T1000 (cell line): ENCODE measurements at regions not wholly inside any gene's neighbourhood (a gene's known extent, or its start where the extent isn't known, plus 50 kb on each side); places are given as distances from the start of the nearest gene placed in this dataset.

ENCODE experiments used
- DNase-seq: peaks from one replicate; lab custom pipeline; 2025; ENCODE audit warnings: mixed read lengths; lab: John Stamatoyannopoulos, UW

- DNase-seq: no peak
These were observed 1181.2 kb downstream of the ARAP2 start for GRCh38 chr4:35063031-35063570.

GRCh38 chr4:35066406-35066805, 1177.9 kb downstream of the ARAP2 start:
- no peak for DNase-seq

- DNase-seq: no peak
These were observed 1163.5 kb downstream of the ARAP2 start for GRCh38 chr4:35080799-35081198.

GRCh38 chr4:35087218-35087617, 1157.1 kb downstream of the ARAP2 start:
- no peak for DNase-seq

DNA sequence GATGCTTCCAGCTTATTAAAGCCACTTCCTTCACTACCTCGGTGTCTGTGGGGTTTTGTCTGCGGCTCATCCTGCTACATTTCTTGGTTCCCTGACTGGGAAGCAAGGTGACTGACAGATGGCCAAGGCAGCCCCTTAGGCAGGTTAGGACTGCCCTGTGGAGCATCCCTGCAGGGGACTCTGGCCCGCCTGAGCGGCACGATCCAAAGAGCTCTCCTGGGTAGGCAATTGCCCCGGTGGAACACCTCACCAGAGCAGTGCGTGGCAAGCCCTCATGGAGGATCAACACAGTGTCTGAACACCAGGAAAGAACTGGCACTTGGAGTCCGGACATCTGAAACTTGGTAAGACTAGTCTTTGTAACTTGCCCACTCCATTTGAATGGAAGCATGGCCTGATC, 1143.4 kb downstream of the ARAP2 start:
- DNase-seq: no peak

DNA sequence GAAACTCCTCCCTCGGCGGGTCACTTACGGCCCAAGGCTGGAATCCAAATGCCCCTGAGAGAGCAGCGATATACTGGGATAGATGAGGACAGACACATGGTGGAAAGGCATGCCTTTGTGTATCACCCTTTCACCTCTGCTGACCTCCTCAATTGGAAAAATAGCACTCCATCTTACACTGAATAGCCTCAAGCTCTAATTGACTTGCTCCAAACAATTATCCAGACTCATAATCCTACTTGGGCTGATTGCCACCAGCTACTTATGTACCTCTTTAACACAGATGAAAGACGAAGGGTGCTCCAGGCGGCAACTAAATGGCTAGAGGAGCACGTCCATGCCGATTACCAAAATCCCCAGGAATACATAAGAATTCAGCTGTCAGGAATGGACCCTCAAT, 1142.2 kb downstream of the ARAP2 start:
- no peak for DNase-seq

GRCh38 chr4:35105486-35105885, 1138.8 kb downstream of the ARAP2 start:
- DNase-seq: no peak

DNA sequence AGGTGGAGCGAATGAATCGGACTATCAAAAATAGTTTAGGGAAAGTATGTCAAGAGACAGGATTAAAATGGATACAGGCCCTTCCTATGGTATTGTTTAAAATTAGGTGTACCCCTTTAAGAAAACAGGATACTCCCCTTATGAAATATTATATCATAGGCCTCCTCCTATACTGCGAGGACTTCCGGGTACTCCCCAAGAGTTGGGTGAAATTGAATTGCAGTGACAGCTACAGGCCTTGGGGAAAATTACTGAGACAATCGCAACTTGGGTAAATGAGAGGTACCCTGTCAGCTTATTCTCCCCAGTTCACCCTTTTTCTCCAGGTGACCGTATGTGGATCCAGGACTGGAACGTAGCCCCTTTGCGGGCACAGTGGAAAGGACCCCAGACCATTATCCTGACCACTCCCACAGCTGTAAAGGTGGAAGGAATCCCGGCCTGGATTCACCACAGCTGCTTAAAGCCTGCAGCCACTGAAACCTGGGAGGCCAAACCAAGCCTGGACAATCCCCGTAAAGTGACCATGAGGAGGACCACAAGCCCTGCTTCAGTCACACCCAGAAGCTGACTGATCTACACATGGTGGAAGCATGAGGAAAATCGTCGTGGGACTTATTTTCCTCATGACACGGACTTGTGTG, 1138.1 kb downstream of the ARAP2 start:
- no peak for DNase-seq

GRCh38 chr4:35124106-35124505, 1120.2 kb downstream of the ARAP2 start:
- DNase-seq: no peak

- DNase-seq: no peak
These were observed 1118.2 kb downstream of the ARAP2 start for GRCh38 chr4:35125995-35126712.

- no peak for DNase-seq
These were observed 1105.9 kb downstream of the ARAP2 start for GRCh38 chr4:35138449-35138848.

- DNase-seq: no peak
These were observed 1096.6 kb downstream of the ARAP2 start for GRCh38 chr4:35147761-35148160.

DNA sequence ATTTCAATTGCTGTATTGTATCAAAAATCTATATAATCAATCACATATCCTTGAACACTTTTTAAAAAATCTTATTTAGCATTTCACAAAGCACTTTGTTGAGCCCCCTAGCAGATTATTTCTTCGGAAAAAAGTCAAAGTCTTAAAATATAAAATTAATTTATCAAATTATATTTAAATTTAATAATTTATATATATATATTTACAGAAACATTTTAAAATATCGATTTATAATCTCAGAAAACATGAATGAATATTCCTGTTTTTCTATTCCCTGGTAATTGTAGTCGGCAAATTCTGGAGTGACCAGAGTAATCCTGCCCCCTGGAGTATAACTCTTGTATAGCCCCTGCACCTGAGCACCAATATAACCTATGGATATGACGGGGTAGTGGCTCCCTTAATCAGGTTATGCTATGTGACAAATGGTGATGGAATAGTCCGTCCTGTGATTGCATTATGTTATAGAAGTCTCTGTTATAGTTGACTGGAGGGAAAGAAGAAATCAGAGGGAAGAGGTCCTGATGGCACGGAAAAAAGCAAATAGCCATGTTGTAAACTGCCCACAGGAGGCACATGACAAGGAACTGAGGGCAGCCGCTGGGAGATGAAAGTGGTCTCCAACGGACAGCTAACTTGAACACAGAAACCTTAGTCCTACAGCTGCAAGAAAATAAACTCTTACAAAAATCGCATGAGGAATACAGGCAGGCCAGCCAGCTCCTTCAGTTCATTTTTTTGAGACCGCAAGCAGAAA, 1092.3 kb downstream of the ARAP2 start:
- no peak for DNase-seq

GRCh38 chr4:35163168-35163567, 1081.1 kb downstream of the ARAP2 start:
- DNase-seq: no peak

DNA sequence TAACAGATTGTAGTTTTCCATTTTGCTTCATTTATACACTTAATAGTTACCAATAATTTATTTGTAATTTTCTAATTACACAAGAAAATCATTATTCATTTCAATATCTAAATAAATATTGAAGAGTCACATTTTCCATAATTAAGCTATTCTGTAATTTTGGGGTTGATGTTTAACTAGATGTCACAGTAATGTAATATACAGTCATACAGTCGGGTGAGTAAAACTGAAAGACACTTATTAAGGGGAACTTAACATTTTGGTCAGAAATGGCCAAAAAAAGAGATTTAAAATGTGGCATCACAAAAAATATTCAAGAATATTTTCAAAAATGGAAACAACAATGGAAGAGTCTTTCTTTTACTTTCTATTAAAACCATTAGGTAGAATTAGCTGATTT, 1080.3 kb downstream of the ARAP2 start:
- no peak for DNase-seq

- DNase-seq: no peak
These were observed 1077.8 kb downstream of the ARAP2 start for GRCh38 chr4:35166466-35166865.

DNA sequence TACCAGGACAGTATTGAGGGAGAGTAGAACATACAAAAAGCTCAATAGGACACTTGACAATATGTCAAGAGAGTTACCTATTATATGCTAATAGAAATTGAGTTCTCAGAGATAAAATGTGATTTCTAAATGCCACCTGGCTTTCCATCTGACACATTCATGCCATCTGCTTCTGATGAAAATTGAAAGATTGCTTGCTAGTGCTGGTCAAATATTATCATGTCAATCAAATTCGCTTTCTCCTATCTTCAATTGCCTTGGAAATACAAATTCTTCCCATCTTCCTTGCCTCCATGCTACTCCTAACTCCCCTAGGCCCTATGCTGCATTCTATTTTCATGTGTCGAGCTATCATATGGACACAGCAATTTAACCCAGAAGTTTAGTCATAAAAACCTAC, 1076.9 kb downstream of the ARAP2 start:
- DNase-seq: no peak

DNA sequence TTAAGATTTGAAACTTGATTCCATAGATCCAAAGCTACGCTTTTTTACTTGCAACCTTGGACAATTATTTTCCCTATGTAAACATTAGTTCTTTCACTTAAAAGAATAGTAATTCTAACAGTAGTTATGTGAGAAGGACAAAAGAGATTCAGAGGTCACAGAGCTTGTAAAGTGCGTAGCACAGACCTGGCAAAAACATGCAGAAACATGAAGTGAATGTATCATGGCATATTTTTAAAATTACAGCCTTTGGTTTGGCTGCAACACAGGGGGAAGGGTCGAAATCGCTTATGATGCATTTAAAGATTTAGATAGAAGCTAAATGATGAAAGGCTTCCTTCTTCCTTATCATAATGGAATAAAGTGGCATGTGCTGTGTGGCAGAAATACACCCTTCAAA, 1068.8 kb downstream of the ARAP2 start:
- no peak for DNase-seq

DNA sequence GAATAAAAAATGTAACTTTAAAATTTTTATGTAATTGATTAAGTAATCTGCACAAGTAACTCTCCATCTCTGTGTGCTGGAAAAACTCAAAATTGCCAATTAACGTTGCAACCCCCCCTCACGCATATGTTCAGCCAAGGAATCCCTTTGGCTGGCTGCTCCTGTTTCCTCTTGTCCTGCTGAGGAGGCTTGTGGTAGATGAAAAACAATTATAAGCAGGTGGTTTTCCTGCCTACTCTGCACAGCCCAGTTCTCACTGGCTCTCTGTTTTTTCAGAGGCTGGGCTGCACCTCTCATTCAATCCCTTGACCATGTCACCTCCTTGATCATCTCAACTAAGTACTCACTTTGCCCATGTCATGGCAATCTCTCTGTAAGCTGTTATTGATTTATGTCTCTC, 1068.4 kb downstream of the ARAP2 start:
- no peak for DNase-seq

- DNase-seq: no peak
These were observed 1061.9 kb downstream of the ARAP2 start for GRCh38 chr4:35182451-35182850.

DNA sequence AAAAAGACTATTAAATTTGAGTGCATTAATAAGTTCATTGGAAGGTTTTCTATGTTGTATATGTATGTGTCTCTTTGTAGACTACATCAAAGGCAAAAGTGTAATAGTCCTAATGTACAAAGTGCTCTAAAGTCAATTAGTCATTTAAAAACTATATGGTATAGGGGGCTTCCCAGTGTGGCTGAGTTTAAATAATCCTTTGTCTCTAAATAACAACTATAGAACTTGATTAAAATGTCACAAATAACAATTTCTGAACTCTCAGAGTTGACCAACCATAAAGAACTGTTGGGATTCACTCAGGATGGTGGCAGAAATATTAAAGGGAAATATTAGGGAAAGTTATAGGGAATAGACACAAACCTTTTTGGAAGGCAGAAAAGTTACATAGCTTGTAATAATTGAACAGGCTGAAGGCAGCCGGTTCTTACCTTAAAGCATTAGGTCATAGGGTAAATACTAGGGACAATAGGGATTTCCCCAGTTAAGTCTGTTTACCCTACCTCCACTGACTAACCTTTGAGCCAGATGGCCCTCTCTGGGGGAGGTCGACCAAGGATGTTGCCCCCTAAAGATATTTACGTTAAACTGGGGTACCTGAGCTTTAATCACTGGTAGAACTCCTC, 1054.2 kb downstream of the ARAP2 start:
- DNase-seq: no peak

DNA sequence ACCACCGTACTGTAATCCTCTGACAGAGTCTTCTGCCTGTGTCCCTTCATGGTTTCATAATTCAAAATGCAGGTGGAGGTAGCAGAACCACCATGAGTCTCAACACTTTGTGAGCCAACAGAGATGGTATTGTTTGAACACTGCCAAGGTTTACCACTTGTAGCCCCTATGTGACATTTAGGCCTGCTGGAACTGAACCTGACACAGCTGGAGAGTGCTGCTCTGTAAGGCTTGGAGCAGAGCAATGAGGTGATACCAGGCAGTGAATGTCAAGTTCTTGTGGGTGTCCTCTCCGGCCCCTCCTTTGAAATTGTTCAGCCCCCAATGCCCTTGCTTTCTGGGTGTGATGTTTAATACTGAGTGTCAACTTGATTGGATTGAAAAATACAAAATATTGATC, 1042.9 kb downstream of the ARAP2 start:
- no peak for DNase-seq
